ENCODE measurements at regions not wholly inside any gene's neighbourhood (a gene's known extent, or its start where the extent isn't known, plus 50 kb on each side); places are given as distances from the start of the nearest gene placed in this dataset.
A peak's percentile ranks its signal among the peaks of the same experiment; 100 is the strongest.

DNA sequence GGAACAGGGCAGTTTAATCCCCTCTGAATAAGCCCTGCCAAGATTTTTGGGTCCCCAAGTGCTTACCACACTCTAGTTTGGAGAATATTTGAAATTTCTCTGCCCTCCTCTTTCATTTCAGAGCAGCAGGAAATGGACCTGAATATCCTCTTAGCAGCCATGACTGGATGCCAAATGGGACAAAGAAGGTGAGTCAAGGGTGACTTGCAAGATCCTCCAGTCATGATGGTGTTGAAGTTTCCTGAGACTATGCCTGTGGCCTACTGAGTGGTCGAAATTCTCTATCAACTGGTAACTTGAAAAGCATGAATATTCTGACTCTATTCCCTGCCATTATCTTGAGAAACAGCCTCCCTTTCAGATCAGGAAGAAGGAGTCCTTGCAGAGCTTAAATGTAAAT is 1674.7 kb upstream of the SEL1L start:
- H3K27me3 ChIP-seq = no peaks in the 10 kb centered on the region
- no peak overlapping the region for H3K27ac ChIP-seq
- H3K36me3 ChIP-seq = no peaks in the 10 kb centered on the region
- no peak overlapping the region for H3K4me3 ChIP-seq
- no peaks in the 10 kb centered on the region for H3K9me3 ChIP-seq (replicated peaks)
- no peak for DNase-seq
- H3K4me1 ChIP-seq = no peaks in the 10 kb centered on the region

DNA sequence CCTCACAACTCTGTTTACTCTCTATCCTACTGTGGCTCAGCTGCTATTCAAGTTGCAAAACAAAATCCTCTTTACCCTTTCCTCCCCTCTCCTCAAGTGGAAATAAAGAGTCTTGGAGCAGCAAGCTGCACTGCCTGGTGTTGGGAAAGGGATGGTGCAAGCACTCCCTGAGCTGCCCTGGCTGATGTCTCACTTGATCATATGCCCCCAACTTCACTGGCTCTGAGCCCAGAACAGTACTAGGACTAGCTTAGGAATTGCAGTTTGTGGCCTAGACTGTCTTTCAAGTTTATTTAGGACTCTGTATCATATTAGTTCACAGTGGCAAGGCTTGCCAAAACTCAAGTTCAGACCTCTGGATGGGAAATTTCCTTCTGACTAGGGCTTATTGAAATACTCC is 1683.8 kb upstream of the SEL1L start:
- Histone ChIP-seq H3K9me3 (replicated peaks) (no peaks in the 10 kb centered on the region), H3K4me1 (no peaks in the 10 kb centered on the region), H3K4me3 (no peak overlapping the region), H3K27ac (no peak overlapping the region), H3K36me3 (no peaks in the 10 kb centered on the region), H3K27me3 (no peaks in the 10 kb centered on the region)
- DNase-seq = peak in 1 of 2 experiments; percentile 4

DNA sequence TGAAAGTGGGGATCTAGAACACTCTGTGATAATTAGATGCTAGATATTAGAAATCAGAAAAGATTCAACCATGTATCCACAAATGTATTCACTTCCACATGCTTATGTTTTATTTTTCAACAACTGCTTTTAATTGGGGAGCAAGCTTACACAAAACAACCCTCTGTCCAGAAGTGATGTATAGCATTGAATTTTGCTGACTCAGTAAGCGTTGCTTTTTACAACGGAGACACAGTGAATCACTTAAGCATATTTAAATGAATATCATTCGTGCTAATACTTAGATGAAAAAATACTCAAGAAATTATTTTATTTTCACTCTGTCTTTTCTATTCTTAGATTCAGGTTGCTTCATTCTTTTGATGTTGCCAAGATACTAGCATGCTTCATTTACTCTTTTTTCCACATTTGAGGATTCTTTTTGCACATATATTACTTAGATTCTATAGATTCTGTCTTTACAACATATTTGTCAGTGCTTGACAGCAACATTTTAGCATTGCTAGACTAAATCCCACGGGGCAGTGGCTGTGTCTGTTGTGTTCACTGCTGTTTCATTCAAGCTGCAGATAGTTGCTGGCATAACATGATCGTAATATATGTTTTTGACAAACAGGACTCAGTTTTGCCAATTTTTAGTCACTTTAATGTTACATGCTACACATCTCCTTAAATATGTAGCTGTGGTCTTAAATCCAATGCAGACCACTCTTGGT is 1714.4 kb upstream of the SEL1L start:
- no peaks in the 10 kb centered on the region for H3K36me3 ChIP-seq
- no peaks in the 10 kb centered on the region for H3K27me3 ChIP-seq
- no peak overlapping the region for H3K27ac ChIP-seq
- no peaks in the 10 kb centered on the region for H3K9me3 ChIP-seq (replicated peaks)
- no peaks in the 10 kb centered on the region for H3K4me1 ChIP-seq
- no peak overlapping the region for H3K4me3 ChIP-seq
- DNase-seq = no peak

DNA sequence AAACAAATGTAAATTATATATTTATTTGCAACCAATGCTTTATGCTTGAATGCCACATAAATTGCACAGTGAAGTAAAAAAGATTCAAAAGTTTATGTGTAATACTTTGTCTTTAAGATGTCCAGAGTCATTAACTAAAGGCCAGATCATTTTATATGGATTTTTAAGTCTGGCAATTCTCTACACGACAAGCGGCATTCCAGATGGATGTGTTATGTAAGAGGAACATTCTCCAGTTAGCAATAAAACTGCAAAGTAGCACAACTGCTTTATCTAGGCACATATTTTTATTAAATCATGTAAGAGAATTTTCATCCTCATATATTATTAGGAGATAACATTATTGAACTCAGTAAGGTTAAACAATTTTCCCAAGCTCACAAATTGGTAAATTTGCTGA is 1717.7 kb upstream of the SEL1L start:
- Histone ChIP-seq H3K9me3 (replicated peaks) (no peaks in the 10 kb centered on the region), H3K4me1 (no peaks in the 10 kb centered on the region), H3K36me3 (no peaks in the 10 kb centered on the region), H3K27me3 (no peaks in the 10 kb centered on the region), H3K4me3 (no peak overlapping the region), H3K27ac (no peak overlapping the region)
- no peak for DNase-seq

DNA sequence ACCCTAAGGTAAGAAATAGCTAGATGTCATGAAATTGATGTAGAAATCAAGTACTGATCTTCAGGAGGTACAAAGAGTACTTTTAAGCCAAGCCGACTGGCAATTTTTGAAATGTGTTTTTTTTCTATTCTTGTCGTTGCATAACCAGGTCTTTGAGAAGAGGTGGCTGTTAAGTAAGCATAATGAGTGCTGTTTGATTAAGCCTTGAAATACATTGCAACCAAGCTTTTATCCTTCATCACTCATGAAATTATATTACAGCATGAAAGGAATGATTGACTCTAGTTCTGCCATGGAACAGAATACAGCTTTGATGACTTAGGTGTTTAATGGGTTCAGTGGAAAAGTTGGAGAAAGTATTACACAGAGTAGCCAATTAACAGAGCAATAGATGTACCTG is 1720.2 kb upstream of the SEL1L start:
- Histone ChIP-seq H3K4me1 (no peaks in the 10 kb centered on the region), H3K9me3 (replicated peaks) (no peaks in the 10 kb centered on the region)

DNA sequence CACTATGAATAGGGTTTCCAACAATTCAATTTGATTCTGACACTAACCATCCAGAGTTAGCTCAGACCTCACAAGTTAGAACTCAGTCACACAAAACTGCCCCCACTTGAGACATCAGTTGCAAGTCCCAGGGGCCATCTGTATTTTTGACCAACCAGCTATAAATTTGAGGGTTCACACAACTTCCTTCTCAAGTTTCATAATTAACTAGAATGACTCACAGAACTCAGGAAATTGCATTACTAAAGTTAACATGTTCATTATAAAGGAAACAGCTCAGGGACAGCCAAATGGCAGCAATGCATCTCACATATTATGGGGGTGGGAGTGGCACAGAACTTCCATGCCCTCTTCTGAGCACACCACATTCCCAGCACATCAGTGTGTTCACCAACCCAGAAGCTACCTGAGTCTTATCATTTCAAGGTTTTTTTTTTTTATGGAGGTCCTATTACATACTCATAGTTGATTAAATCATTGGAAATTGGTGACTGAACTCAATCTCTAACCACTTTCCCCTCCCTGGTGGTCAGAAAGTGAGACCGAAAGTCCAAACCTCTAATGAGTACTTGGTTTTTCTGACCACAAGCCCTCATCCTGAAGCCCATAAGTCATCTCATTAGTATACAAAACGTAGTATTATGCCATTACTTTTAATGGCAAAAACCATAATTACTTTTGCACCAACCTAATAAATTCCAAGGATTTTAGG is 1721.5 kb upstream of the SEL1L start:
- H3K27ac ChIP-seq = no peak overlapping the region
- H3K4me1 ChIP-seq = no peaks in the 10 kb centered on the region
- no peak overlapping the region for H3K4me3 ChIP-seq
- peak in 1 of 2 experiments; percentile 1 for DNase-seq
- no peaks in the 10 kb centered on the region for H3K36me3 ChIP-seq
- no peaks in the 10 kb centered on the region for H3K27me3 ChIP-seq
- H3K9me3 ChIP-seq (replicated peaks) = no peaks in the 10 kb centered on the region

More for the DNA sequence above, 1720.2 kb upstream of the SEL1L start:
- Histone ChIP-seq H3K36me3 (no peaks in the 10 kb centered on the region), H3K27ac (no peak overlapping the region), H3K4me3 (no peak overlapping the region), H3K27me3 (no peaks in the 10 kb centered on the region)
- no peak for DNase-seq

DNA sequence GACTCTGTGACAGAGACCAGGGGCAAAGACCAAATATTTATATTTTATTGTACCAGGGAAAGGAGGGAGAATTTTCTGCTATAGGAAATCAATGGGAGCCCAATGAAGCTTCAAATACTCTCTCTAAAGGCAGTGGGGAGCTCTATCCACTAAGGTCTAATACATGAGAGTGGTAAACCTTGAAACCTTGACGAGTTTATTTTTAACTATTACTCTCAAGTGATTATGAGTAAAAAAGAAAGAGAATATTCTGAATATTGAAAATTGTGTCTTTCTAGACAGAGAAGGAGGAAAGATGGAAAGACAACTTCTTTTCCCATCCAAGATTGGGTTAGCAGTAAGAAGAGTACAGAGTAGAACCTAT is 1722.1 kb upstream of the SEL1L start:
- Histone ChIP-seq H3K36me3 (no peaks in the 10 kb centered on the region), H3K27me3 (no peaks in the 10 kb centered on the region), H3K9me3 (replicated peaks) (no peaks in the 10 kb centered on the region)

DNA sequence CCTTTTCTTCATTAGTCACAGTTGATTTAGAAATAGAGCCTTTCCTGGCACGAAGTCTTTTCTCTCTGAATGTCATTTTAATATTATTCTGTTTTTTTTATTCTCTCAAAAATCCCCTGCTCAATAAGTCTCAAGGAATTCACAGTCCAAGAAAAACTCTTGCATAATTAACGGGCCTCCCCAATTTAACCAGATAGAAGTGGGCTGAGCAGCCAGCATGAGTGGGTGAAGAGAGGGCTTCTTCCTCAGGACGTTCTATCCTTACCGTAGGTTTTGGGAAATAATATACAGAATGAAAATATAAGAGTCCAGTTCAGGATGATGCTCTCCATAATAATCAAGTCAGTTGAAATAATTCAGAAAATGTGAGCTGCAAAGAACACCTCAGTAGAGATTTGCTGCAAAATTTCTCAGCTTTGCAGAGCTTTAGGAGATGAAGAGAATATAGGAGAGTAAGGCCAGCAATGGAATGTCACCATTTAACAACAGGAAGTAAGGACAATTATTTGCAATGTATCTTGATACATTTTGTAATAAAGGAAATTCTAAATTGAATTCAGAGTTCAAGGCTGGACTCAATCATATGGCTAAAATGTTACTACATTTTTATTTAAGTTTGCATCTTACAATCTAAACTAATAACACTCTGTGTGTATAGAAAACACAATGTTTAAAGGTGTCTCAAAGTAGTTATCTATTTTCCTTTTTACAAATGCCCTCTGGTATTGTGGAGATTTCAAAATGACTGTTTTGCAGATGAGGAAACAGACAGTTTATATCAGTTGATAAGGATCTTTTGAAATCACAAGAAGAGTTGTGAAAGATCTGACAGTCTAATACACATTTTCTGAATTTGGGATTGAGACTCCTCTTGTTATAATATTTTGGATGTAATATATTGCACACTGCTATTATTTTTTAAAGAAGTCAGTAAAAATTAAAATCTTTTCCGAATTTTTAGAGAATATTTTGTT is 1724.1 kb upstream of the SEL1L start:
- Histone ChIP-seq H3K9me3 (replicated peaks) (no peaks in the 10 kb centered on the region), H3K4me3 (no peak overlapping the region), H3K4me1 (no peaks in the 10 kb centered on the region), H3K36me3 (no peaks in the 10 kb centered on the region), H3K27me3 (no peaks in the 10 kb centered on the region), H3K27ac (no peak overlapping the region)
- DNase-seq = no peak

More for the DNA sequence above, 1722.1 kb upstream of the SEL1L start:
- no peak for DNase-seq
- Histone ChIP-seq H3K4me3 (no peak overlapping the region), H3K27ac (no peak overlapping the region), H3K4me1 (no peaks in the 10 kb centered on the region)

DNA sequence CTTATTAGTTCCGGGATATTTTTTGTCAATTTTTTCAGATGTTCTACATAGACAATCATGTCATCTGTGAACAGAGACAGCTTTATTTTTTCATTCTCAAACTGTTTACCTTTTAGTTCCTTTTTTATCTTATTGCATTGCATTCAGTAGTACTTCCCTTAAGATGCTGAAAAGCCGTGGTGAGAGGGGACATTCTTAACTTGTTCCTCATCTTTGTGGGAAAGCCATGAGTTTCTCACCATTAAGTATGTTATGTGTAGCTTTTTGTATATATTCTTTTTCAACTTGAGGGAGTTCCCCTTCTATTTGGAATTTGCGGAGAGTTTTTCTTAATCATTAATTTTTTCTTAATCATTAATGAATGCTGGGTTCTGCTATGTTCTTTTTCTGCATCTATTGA is 1727.1 kb upstream of the SEL1L start:
- Histone ChIP-seq H3K27ac (no peak overlapping the region), H3K4me3 (no peak overlapping the region), H3K9me3 (replicated peaks) (no peaks in the 10 kb centered on the region), H3K27me3 (no peaks in the 10 kb centered on the region), H3K36me3 (no peaks in the 10 kb centered on the region), H3K4me1 (no peaks in the 10 kb centered on the region)
- no peak for DNase-seq

DNA sequence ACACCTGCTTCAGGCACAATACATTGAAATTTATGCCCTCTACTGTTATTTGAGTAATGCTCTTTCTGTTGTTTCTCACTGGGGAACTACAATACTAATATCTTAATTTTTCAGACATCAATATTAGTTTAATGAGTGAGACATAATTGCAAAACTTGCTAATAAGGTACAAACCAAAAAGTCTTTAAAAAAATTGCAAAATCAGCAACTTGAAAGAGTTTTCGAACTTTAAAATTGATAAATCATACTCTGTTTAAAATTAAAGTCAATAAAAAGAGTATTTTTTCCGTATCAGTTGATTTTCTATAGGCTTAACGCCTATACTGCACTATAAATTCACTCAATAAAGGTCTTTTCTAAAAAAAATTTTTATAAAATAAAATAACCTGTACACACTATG is 1735.9 kb upstream of the SEL1L start:
- no peak overlapping the region for H3K4me3 ChIP-seq
- no peaks in the 10 kb centered on the region for H3K4me1 ChIP-seq
- no peaks in the 10 kb centered on the region for H3K36me3 ChIP-seq
- no peaks in the 10 kb centered on the region for H3K27me3 ChIP-seq
- no peaks in the 10 kb centered on the region for H3K9me3 ChIP-seq (replicated peaks)
- DNase-seq = no peak
- no peak overlapping the region for H3K27ac ChIP-seq

DNA sequence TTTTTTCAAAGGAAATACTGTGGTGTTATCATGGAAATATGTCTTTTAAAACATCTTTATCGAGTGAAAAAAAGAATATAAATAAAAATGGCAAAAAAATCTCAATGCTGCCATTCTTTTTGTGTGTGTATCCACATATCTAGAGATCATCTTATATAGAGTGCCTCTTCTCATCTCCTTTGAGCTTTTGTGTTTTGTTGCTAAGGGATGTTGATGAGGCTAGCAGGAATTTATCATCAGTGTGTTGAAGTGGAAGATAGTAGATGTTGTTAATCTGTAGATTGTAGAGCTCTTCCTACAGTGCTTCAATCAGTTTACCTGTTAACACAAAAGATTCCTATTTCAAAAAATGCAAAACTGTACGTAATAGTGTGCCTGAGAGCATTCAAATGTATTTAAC is 1738.0 kb upstream of the SEL1L start:
- H3K27ac ChIP-seq = no peak overlapping the region
- H3K4me1 ChIP-seq = no peaks in the 10 kb centered on the region
- no peaks in the 10 kb centered on the region for H3K9me3 ChIP-seq (replicated peaks)
- DNase-seq = no peak
- no peak overlapping the region for H3K4me3 ChIP-seq
- H3K36me3 ChIP-seq = no peaks in the 10 kb centered on the region
- no peaks in the 10 kb centered on the region for H3K27me3 ChIP-seq

DNA sequence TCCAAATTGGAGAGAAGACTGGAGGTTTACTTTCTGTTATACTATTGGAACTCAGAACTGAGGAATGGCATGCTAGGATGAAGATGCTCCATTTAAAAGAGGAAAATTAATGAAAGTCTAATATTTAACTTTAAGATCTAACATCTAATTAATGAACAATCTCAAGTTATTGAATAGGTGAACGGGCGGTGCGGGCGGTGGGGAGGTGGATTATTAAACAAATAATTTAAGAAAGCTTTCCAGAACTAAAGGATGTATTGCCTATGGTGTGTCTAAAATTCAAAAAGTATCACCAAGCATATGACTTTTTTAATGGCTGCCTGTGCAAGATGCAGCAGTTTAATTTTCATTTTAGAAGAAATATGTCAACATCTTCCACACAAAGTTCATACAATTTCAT is 1747.1 kb upstream of the SEL1L start:
- H3K27ac ChIP-seq = no peak overlapping the region
- H3K27me3 ChIP-seq = no peaks in the 10 kb centered on the region
- no peak overlapping the region for H3K4me3 ChIP-seq
- no peak for DNase-seq
- no peaks in the 10 kb centered on the region for H3K36me3 ChIP-seq
- H3K9me3 ChIP-seq (replicated peaks) = peaks cover 2% of the 10 kb centered on the region; the same call in 1 of the 2 replicates
- H3K4me1 ChIP-seq = no peaks in the 10 kb centered on the region

DNA sequence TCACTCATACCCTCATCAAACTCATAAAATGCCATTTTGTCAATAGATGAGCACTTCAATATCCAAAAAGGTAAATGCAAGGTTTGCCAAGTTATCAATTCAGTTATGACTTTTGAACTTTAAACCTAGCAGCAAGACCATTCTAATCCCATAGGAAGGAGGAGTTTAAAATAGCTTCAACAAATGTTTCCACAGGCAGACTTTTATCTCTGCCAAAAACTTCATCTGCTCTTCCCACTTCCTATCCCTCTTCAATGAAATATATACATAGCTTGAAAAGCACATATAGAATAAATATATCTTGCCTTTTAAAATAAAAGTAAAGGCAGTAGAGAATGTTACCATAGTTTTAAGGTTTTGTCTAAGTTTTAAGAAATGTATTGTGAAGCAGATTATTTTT is 1749.1 kb upstream of the SEL1L start:
- no peak for DNase-seq
- Histone ChIP-seq H3K9me3 (replicated peaks) (peaks cover 2% of the 10 kb centered on the region; the same call in 1 of the 2 replicates), H3K4me3 (no peak overlapping the region), H3K27ac (no peak overlapping the region), H3K4me1 (no peaks in the 10 kb centered on the region), H3K27me3 (no peaks in the 10 kb centered on the region), H3K36me3 (no peaks in the 10 kb centered on the region)

DNA sequence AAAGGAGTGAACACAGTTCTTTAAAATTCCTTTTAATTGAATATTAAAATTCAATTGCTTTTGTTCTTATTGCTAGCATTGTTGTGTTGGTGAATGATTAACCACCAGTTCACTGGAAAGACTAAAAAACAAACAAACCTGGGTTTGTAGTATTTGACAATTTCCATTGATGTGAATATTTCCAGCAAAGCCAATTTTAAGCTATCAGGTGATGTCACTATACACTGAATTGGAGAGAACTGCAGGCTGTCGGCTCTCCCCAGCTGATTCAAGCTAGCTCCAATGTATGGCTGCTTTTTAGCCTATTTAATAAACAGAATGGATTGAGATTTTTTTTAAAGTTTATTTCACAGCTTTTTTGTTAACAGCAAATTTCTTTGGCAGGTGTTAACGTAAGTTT is 1753.6 kb upstream of the SEL1L start:
- DNase-seq = no peak
- peaks cover 10% of the 10 kb centered on the region for H3K4me1 ChIP-seq
- H3K27me3 ChIP-seq = no peaks in the 10 kb centered on the region
- H3K9me3 ChIP-seq (replicated peaks) = 0 out of 2 replicates have a peak, but pooled peaks cover 2% of the 10 kb centered on the region
- no peak overlapping the region for H3K4me3 ChIP-seq
- H3K27ac ChIP-seq = no peak overlapping the region
- no peaks in the 10 kb centered on the region for H3K36me3 ChIP-seq

DNA sequence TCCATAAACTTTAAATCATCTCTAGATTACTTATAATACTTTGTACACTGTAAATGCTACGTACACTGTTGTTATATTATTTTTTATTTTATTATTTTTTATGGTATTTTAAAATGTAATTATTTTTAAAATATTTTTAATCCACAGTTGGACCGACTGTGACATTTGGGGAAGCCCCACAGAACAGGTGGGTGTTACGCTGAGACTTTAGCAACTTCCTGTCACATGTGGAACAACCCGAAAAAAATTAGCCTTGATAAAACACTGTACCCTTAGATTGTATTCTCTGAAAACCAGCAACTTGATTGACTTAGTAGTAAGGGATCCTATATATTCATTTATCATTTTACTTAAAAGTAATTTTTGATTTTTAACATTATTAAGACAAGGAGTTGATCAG is 1755.7 kb upstream of the SEL1L start:
- H3K9me3 ChIP-seq (replicated peaks) = no peaks in the 10 kb centered on the region
- H3K36me3 ChIP-seq = no peaks in the 10 kb centered on the region
- no peaks in the 10 kb centered on the region for H3K27me3 ChIP-seq
- H3K27ac ChIP-seq = 0 out of 2 replicates have a peak overlapping the region, but pooled peaks have one; percentile 10
- no peak for DNase-seq
- H3K4me1 ChIP-seq = peaks cover 10% of the 10 kb centered on the region
- H3K4me3 ChIP-seq = no peak overlapping the region
